HG03045 (cell line): ENCODE measurements at regions not wholly inside any gene's neighbourhood (a gene's known extent, or its start where the extent isn't known, plus 50 kb on each side); places are given as distances from the start of the nearest gene placed in this dataset.

Experiments used
- ATAC-seq: cut with Tn5 transposase; IDR thresholded peaks from one replicate; pipeline ENCODE4 v1.9.1; 2021; ENCODE audit warnings: mild to moderate bottlenecking, moderate library complexity; ENCODE audit not compliant: unreplicated experiment

DNA sequence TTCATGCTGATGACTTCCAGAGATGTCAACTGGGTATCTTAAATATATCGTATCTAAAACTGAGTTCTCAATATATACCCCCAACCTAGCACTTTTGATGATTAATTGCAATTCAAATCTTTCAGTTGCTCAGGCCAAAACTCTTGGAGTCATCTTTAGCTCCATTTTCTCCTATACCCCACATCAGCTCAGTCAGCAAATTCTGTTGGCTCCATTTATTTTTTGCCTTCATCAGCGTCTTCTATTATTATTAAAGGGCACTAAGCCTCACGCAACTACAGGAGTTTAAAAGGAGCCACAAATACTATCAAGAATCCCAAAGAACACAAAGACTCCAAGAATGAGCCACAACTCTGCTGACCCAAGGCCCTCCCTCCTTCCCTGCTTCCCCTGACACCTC lies 134.9 kb downstream of the KCTD12 start:
- no peak for ATAC-seq

GRCh38 chr13:76750126-76750525 lies 136.1 kb downstream of the KCTD12 start:
- ATAC-seq: no peak

DNA sequence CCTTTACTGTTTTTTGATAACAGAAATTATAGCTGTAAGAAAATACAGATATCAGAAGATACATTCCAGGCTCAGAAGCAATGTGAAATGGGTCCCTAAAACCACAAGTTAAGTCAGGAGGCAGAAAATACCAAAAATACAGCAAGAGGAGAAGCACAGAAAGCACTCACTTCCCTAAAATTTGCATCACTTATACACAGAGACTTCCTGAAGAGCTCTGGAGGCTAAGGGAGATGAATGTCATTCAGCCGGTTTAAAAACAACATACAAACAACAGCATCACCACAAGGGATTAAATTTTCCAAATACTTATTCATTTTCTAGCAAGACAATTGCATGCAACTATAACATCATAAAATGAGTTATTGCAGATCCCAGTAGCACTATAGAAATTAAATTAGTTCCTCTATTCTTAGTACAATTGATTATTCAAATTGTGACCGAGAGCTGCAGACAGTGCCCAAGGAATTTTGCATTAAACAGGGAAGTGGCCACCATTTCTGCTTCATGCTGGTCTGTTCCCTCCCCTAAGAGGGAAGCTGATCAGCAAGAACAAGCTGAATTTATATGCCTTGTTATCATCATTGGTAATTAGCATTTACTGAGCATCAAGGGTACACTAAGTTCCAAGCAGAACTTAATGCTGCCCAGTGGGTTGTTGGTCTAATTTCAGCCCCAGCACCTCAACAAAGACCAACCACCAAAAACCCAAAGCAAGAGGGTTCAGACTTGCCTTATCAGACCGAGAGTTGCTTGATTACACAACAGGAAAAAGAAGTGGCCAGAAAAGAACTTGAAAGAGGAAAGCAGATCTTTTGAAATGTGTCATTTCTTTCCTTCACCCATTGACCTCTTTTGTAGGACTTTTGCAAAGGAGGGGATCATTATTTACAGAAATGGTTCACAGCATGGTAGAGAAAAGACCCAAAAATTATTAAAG lies 140.7 kb downstream of the KCTD12 start:
- peak; percentile 52 for ATAC-seq

- ATAC-seq: no peak
These were observed 144.6 kb downstream of the KCTD12 start for GRCh38 chr13:76741624-76742023.

DNA sequence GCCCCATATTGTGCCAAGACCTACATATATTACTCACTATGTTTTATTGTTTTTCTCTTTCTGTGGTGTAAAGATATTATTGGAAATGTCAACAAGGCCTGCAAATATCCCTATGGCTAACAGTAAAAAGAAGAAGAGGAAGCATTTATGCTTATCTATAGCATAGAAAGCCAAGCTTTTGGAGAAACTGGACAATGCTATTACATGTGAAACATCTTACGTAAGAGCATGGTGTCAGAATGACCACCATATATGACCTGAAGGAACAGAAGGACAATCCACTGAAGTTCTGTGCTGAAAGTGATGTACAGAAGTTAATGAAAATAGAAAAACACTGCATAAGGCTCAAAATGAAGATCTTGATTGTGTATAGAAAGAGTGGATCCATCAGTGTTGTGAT lies 145.2 kb downstream of the KCTD12 start:
- ATAC-seq: no peak

DNA sequence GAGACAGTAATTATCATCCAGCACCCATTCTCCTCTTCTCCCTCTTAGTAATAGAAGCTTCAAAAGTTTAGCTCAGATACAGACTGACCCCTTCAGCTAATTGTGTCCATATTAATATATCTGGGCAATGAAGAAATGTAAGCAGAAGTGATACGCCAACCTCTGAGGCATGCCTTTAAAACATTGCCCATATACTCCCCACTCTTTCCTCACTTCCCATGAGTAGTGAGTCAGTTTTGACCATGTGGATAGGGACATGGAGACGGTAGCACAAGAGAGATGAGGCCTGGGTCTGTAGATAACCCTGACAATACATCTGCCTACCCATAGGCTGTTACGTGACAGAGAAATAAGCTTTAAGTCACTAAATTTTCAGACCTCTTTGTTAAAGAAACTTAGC lies 147.6 kb downstream of the KCTD12 start:
- no peak for ATAC-seq

- ATAC-seq: no peak
These were observed 148.7 kb downstream of the KCTD12 start for GRCh38 chr13:76737526-76737925.

DNA sequence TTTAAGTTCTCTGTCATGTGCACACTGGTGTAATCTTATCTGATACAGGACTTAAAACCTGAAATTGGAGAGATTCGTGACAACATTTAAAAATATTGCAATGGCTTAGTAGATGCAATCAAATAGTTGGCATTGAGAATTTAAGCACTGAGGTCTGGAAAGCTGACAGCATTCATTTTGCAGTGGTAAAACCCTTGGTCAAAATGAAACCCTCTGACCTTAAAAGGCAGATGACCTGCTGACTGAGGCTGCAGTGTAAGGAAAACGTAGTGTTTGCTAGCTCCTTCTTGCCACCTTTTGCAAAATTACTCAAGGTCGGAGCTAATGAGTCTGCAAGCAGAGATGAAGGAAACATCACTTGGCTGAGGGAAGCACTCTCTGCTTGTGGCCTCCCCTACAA lies 150.6 kb downstream of the KCTD12 start:
- ATAC-seq: no peak

- ATAC-seq: no peak
These were observed 152.5 kb downstream of the KCTD12 start for GRCh38 chr13:76733671-76734070.

DNA sequence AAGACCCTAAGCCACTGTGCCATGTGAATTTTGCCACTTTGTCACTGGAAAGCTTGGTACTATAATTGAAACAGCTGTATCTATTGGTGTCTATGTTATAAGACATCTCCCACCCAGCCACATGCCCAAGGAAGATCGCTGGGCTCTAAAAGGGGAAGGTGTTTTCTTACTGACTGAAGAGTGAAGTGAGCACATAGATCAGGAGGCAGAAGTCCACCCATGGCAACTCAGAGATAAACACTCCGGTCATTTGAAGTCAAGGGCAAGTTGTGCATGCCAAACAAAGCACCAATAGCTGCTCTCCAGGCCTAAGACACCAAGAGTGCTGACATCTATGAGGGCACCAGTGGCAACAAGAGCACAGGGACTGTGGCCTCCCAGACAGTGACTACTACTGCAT lies 153.8 kb downstream of the KCTD12 start:
- no peak for ATAC-seq

DNA sequence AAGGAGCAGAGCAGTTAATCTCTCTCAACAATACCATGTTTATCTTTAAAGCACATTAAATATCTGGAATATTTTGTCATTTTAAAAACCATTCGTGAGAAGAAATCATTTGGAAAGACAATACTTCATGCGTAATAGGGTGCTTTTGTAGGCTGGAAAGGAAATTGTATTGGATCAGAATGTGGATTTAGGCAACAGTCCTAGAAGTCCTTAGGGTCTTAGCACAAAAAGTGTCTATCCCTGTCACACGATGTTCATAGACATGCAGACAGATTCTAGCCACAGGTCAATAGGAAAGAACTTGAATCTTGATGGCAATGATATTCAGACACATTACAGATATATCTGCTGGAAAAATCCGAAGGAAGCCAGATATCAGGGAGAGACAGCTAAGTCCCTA lies 156.0 kb downstream of the KCTD12 start:
- no peak for ATAC-seq

DNA sequence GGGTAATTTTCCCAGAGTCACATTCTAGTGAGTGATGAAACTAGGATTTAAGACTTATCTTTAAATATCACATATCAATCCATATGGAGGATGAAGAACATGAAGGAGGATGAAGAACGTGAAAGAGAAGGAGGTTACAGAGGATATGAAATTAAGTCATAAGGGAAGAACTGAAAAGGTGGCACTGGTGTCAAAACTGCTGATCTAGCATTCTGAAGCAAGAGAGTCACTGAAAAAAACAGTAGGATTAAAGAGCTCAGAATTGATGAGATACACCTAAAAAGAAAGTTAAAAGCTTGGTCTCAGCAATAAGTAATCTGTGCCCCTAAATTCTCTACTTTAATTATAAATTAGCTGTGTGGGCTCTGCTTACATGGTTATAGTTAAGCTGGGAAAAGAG lies 156.5 kb downstream of the KCTD12 start:
- ATAC-seq: no peak

GRCh38 chr13:76725896-76726295 lies 160.3 kb downstream of the KCTD12 start:
- ATAC-seq: no peak

DNA sequence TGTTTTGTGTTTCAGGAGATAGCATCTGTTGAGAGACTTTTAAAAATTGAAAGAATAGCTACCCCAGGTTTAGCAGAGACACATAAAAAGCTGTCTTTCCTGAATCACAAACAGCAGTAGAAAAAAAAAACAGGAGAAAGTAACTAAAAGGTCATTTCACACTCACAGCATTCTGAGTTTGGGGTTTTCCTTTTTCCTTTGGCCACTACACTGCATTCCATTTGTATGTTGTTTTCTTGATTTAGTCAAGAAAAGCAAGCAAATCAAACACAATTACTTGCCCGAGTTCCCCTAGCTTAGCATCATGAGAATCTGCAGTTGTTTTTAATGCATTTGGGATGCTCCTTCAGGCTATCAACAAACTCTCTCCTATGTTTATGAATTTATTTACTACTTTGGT lies 161.0 kb downstream of the KCTD12 start:
- no peak for ATAC-seq

GRCh38 chr13:76724421-76724820 lies 161.8 kb downstream of the KCTD12 start:
- no peak for ATAC-seq

DNA sequence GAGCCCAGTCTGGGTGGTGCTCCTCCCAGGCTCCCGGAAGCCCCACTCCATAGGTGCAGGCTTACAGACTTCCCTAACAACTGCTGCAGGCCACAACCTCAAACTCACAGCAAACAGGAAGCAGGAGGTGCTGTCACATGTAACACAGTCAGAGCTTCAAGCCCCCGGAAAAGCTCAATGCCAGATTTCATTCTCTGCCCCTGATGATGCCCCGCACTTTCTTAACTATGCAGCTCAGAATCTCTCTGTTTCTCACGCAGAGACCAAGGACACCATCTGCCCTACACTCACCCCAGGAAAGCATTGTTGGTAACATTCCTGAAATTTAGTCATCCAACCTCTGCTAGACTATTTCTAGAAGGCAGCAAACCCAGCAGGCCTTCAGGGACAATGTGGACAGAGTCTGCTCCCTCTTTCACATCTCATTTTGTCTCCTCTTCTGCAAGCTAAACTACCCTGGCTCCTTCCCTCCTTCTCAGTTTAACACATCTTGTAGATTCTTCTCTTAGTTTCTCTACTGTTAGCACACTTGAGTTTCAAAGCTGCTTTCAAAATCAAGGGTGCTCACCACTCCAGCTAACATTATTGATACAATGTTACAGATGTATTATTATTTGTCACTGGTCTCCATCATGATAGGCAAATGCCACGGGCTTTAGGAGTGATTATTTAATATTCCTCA lies 162.5 kb downstream of the KCTD12 start:
- ATAC-seq: no peak

GRCh38 chr13:76722782-76723181 lies 163.4 kb downstream of the KCTD12 start:
- ATAC-seq: no peak

DNA sequence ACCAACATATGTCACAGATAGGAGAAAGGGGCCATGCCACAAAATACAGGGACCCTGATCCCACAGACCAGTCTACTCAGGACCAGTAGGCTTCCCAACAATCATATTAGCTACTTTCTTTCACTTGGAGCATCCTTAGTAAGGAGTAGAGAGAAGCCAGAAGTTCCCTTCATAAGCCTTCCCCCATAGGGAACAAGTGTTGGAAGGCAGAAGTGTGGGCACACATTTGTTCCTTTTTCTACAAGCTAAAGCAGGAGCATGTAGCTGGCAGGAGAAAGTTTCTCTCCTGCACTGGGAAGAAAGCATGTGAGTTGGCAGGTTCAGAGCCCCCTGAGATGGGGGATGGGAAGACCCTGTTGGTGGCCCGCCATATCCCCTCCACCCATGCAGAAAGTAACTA lies 165.4 kb downstream of the KCTD12 start:
- no peak for ATAC-seq

DNA sequence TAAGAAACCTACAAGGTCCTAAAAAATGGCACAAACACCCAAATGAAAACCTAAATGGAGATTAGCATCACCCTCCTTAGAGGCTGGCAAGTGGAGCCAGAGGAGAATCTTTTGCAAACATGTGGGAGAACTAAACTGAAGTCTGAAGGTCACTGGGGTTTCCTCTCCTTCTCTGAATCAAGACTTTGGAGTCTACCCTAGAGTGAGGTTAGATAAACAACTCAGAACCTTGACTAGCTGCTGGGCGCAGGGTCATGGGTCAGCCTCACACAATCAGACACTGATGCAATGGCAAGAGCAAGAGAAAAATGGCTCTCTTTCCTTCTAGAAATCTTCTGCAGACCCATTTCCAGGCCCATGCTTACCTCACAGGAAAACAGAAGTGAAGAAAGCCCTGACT lies 165.8 kb downstream of the KCTD12 start:
- no peak for ATAC-seq

DNA sequence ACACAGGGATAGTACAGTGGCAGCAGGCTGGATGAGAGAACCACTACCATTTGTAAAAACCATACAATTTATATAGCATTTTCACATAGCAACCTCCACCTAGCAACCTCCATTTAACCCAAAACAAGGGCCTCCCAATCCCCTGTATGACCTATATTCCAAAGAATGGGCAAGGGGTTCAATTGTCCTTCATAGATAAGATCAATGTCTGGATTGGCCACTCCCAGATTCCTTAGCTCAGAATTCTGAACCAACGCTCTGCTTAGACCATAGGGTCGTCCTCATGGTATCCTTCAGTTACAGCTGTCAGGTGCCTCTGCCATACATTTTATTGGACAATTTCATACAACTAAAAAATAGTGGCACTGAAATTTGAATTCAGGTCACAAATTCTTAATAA lies 166.2 kb downstream of the KCTD12 start:
- no peak for ATAC-seq

- ATAC-seq: no peak
These were observed 169.1 kb downstream of the KCTD12 start for GRCh38 chr13:76717092-76717491.

GRCh38 chr13:76715621-76716020 lies 170.6 kb downstream of the KCTD12 start:
- ATAC-seq: no peak
